ENCODE measurements at regions not wholly inside any gene's neighbourhood (a gene's known extent, or its start where the extent isn't known, plus 50 kb on each side); places are given as distances from the start of the nearest gene placed in this dataset.
A peak's percentile ranks its signal among the peaks of the same experiment; 100 is the strongest.

DNA sequence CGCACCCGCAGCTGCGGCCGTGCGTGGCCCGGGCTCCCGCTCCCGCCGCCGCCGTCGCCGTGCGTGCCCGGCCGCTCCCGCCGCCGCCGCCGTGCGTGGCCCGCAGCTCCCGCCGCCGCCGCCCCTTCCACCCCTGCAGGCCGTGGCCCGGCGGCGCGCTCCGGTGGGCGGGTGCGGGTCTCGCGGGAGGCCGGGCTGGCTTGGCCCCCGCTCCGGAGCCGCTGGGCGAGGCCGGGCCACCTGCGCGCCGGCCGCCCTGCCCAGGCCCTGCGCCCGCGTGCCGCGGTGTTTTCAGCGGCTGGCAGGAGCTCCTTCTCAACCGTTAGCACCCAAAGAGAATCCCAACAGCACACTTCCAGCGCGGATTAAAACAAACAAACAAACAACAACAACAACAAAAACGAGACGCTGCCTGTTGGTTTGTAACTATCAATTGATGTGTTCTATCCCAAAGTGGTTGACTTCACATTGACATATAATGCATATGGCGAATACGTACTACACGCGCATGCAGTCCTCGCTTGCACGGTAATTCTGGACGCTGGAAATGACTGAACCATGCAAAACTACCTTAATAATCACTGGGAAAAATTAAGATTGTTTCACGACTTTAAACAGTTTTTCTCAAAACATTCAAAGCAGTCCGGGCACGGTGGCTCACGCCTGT is 113.7 kb upstream of the GOLGA8J start:
- Histone ChIP-seq H3K27me3 (no peaks in the 10 kb centered on the region), H3K9me3 (peaks cover 3% of the 10 kb centered on the region; the same call in 1 of the 2 replicates)
- DNase-seq = peak; percentile 49

DNA sequence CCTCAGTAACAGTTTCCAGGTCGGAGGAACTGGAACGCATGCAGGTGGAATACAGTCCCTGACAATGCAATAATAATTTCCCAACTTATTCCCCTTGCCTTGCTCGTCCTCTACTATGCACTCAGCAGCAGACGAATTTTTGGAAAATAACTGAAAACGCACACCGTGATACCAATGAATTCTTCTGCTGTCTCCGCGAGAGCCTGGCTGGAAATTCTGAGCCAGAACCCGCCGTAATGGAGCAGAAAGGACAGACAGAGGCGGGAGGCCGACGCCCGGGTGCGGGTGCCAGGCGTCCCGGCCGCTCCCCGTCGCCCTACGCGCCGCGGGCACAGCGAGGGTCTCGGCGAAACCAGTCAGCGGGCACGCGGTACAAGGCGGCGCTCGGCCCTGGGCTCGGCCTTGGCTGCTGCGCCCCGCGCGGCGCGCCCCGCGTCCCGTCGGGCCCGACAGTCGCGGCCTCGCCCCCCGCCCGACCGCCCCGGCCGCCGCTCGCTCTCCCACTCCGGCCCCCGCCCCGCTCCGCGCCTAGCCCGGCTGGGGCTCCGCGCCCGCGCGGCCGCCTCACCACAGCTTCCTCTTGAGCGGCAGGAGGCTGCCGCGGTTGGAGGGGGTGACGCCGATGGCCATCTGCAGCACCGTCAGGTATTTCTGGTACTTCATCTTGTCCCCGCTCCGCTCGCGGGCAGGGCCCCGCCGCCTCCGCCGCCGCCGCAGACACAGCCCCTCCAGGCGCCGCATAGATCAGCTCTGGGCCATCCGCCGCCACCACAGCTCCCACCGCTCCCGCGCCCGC is 114.5 kb upstream of the GOLGA8J start:
- DNase-seq = peak; percentile 45
- Histone ChIP-seq H3K27me3 (no peaks in the 10 kb centered on the region), H3K4me3 (peak overlapping the region; percentile 61), H3K9me3 (peaks cover 3% of the 10 kb centered on the region; the same call in 1 of the 2 replicates), H3K36me3 (peaks cover 3% of the 10 kb centered on the region; the same call in 1 of the 2 replicates)

More for the DNA sequence above, 113.7 kb upstream of the GOLGA8J start:
- Histone ChIP-seq H3K36me3 (peaks cover 3% of the 10 kb centered on the region; the same call in 1 of the 2 replicates), H3K4me3 (peak overlapping the region; percentile 61)

DNA sequence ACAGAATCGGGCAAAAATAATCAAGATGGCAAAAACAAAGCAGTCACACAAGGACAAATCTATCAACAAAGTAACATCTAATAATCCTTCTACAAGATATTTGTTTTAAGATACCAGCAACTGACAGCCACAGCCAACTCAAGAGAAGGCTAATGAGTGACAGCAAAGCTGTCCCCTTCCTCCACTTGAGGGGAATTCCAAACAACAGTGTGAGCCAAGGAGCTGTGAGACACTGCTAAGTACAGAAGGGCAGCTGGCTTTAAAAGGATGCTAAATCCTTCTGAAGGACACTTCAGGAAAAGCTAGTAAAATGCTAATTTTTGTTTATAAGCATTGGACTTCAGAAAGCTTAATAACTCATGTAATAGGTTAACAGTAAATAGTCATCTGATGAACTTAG is 120.3 kb upstream of the GOLGA8J start:
- DNase-seq = no peak
- Histone ChIP-seq H3K27me3 (no peaks in the 10 kb centered on the region), H3K4me3 (no peak overlapping the region), H3K9me3 (no peaks in the 10 kb centered on the region), H3K36me3 (peaks cover 3% of the 10 kb centered on the region; the same call in 1 of the 2 replicates)

DNA sequence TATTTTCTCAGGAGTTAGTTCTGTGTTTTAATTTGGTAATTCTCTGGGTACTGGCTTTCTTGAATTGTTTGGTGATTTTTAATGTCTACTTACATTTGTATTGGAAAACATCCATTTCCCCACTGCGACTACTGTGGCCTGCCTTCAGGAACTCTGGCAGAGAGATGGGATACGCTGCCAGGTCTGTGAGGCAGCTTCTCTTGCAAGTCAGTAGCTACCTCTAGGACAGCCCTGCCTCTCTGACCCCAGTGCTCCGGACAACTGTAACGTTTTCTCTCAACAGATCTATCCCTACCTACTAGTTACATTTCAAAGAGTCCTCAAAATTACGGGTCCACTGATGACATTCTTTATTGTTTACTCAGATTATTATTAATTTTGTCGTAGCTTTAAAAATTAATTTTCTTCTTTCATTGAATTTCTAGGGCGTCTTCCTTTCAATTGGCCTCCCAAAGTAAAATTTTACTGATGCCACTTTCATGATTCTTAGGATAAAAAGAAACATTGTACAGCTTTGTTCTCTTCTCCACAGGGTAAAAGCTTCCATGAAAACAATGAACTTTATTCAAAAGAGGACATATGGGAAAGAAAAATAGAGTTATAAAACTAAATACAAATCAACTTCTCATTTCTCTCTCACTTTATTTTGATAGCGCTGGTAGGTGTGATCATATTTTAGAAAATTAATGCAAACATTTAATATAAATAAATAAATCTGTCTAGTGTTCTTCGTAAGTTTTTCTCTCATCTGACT is 123.2 kb upstream of the GOLGA8J start:
- no peak for DNase-seq
- no peaks in the 10 kb centered on the region for H3K27me3 ChIP-seq
- no peaks in the 10 kb centered on the region; the same call in 1 of the 2 replicates for H3K36me3 ChIP-seq
- no peak overlapping the region for H3K4me3 ChIP-seq
- H3K9me3 ChIP-seq = no peaks in the 10 kb centered on the region

DNA sequence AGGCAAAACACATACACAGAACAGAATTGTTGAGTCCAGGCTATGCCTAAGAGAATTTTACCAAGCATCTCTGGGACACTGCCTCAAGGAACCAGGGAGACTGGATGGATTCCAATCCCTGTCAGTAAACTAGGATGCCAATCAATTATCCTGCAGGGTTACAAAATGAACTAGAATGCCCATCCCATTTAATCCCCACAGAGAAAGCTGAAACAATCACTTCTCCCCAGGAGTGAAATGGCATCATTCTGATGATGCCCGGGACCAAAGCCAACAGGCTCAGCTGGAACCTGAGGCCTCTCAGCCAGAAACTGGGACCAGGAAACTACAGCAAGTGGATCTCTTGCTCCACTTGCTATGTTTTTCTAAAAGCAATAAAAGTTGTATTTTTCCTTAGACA is 130.0 kb upstream of the TJP1 start:
- H3K27me3 ChIP-seq = no peaks in the 10 kb centered on the region
- H3K9me3 ChIP-seq = no peaks in the 10 kb centered on the region; the same call in 1 of the 2 replicates
- H3K36me3 ChIP-seq = no peaks in the 10 kb centered on the region; the same call in 1 of the 2 replicates
- H3K4me3 ChIP-seq = no peak overlapping the region
- DNase-seq = peak; percentile 78

DNA sequence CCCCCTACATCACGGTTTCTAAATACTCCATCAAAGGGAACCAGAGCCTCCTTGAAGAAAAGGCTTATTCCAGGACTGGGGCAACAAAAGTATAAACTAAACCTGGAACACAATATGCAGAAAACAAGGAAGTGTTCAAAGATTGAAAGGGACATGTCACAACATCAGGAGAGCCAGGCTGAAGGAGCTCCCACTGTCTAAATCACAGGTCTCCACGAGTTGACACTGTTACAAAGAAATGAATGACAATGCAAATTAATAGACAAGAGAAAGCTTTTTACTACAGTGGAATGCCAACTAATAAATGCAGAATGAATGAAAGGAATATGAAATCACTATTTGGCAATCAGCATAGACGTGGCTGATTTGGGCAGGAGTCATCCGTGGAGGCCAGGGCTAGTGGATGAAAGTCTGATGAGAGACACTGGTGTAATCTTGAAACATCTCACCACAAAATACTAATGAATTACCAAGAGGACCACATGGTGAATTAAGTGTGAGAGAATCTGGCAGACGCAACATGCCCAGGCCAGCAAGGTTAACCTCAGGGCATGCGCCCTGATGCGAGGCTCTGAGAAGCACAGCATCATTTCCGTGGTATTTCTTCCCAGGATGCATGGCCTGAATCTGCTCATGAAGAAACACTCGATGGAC is 123.8 kb upstream of the TJP1 start:
- DNase-seq = peak; percentile 84
- H3K27me3 ChIP-seq = no peaks in the 10 kb centered on the region
- no peaks in the 10 kb centered on the region; the same call in 1 of the 2 replicates for H3K9me3 ChIP-seq
- H3K4me3 ChIP-seq = no peak overlapping the region
- no peaks in the 10 kb centered on the region; the same call in 1 of the 2 replicates for H3K36me3 ChIP-seq

DNA sequence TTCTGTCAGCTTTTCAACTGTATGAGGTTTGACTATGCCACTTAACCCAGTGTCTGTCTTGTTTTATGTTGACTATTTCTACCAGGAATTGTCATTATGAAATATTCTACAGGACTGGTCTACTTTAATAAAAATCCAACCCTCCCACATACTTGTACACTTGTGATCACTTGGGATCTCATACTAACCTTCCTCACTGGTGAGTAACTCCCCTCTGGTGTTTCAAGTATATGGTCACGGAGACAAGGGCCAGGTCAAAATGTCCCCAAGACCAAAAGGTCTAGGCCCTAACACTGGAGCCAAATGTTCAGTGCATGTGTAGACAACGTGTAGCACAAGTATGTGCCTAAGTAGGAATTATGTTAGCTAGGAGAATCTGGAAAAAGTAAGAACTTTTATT is 122.7 kb upstream of the TJP1 start:
- Histone ChIP-seq H3K27me3 (no peaks in the 10 kb centered on the region), H3K9me3 (peaks cover under 1% of the 10 kb centered on the region; the same call in 1 of the 2 replicates), H3K36me3 (peaks cover 7% of the 10 kb centered on the region), H3K4me3 (no peak overlapping the region)
- DNase-seq = no peak

DNA sequence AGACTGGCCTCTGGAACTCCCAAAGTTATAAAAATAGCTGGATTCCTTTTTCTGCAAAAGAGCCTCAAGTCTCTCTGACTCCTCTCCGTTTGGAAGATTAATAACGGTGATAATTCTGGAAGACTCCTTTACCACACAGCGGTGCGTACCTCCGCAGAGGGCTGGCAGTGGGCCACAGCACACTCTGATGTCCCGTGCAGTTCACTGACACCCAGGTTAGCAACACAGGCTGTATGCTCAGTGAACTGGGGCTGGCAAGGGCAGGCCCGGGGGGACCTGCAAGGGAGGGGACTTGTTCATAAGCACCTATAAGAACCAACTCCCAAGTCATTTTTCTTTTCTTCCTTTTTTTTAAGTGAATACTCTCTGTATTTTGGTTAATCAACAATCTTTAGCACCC is 120.3 kb upstream of the TJP1 start:
- H3K9me3 ChIP-seq = peaks cover 4% of the 10 kb centered on the region; the same call in 1 of the 2 replicates
- peaks cover 8% of the 10 kb centered on the region for H3K36me3 ChIP-seq
- no peak for DNase-seq
- H3K27me3 ChIP-seq = no peaks in the 10 kb centered on the region
- H3K4me3 ChIP-seq = no peak overlapping the region

DNA sequence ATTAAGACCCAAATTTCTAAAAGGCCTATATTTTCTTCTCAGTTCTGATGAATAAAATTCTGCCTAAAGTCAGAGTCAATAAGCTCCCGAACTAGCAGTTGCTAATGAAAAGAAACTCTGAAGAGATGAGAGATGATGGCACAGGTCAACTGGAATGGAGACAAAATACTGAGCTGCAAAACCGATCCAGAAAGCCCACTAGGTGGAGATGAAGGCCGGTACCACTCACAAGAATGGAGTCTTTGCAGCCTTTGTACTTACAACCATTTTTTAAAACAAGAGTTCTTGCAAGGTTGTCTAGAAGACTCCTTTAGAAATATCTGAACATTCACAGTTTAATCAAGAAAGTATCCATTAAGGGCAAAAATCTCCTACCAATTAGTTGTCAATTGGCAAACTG is 119.9 kb upstream of the TJP1 start:
- Histone ChIP-seq H3K36me3 (peaks cover 8% of the 10 kb centered on the region), H3K27me3 (no peaks in the 10 kb centered on the region), H3K4me3 (no peak overlapping the region), H3K9me3 (peaks cover 4% of the 10 kb centered on the region; the same call in 1 of the 2 replicates)
- no peak for DNase-seq

DNA sequence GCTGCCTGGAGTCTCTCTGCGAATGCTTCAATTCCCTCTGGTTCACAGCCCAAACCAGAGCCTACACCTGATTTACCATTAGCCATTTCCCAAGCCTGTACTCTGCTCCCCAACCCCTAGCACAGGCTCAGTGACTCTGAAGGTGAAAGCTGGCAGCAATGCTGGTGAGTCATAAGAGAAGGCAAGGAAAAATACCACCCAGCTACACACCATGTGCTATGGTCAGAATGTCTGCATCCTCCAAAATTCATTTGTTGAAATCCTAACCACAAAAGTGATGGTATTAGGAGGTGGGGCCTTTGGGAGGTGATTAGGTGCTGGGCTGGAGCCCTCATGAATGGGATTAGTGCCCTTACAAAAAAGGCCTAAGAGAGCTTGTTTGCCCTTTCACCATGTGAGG is 117.1 kb upstream of the TJP1 start:
- peaks cover 4% of the 10 kb centered on the region; the same call in 1 of the 2 replicates for H3K9me3 ChIP-seq
- H3K36me3 ChIP-seq = peaks cover 8% of the 10 kb centered on the region
- H3K4me3 ChIP-seq = no peak overlapping the region
- peak; percentile 72 for DNase-seq
- H3K27me3 ChIP-seq = no peaks in the 10 kb centered on the region

DNA sequence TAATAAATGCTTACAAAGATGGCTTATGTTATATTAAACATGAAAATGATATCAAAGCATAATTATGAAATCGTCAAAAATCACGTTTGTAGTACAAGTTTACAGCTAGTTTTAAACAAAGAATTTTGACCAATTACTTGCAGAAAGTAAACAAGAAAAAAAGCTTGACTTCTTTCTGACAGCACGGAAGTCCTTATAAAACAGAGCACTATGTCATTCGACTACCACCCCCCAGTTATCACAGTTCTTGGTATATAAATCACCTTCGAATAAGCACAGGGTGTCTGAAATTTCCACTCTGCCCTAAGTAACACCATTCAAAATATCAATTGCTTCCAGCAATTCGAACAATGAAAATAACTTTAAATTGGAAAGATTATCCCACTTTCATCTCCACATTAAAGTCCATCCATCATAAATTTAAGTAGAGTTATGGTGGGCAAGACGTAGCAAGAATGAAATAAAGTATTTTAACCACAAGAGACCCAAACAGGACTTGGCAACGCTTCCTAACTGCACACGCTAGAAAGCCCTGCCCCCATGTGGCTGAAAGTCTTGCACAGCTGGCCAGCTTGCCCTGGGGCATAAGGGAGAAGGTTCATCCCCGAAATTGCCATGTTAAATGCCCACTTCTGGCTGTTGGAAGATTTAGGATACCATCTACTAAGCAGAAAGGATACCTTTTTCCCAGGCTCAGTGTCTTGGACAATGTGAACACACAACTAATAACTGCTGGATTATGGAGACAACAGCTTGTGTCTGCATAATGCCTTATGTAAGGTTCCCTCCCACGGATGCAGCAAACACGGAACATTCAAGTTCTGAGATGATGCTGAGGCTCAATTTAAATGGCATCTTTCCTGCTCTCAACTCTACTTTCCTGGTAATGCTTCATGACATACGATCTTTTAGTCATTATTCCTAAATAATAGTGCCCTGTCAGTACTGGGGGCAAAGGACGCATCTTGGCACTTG is 116.4 kb upstream of the TJP1 start:
- peaks cover 4% of the 10 kb centered on the region; the same call in 1 of the 2 replicates for H3K9me3 ChIP-seq
- no peak for DNase-seq
- peaks cover 8% of the 10 kb centered on the region for H3K36me3 ChIP-seq
- H3K27me3 ChIP-seq = no peaks in the 10 kb centered on the region
- no peak overlapping the region for H3K4me3 ChIP-seq

DNA sequence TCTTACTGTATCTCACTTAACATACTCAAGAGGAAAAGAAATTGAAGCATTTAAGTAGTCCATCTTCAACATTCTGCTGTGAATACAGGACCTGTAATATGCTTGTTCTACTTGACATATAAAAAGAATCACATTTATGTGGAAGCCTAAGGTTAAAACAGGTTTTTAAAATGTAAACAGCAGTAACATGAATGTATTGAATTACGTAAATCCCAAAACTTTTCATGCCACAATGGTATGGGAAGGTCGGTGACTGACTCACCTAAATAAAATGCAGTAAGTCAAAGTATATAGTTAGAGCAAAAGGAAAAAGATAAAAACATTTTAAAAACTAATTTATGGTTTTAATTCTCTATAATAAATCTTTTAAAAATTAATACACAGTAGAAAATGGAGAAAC is 115.7 kb upstream of the TJP1 start:
- Histone ChIP-seq H3K36me3 (peaks cover 8% of the 10 kb centered on the region), H3K4me3 (no peak overlapping the region), H3K27me3 (no peaks in the 10 kb centered on the region), H3K9me3 (peaks cover 4% of the 10 kb centered on the region; the same call in 1 of the 2 replicates)
- no peak for DNase-seq

DNA sequence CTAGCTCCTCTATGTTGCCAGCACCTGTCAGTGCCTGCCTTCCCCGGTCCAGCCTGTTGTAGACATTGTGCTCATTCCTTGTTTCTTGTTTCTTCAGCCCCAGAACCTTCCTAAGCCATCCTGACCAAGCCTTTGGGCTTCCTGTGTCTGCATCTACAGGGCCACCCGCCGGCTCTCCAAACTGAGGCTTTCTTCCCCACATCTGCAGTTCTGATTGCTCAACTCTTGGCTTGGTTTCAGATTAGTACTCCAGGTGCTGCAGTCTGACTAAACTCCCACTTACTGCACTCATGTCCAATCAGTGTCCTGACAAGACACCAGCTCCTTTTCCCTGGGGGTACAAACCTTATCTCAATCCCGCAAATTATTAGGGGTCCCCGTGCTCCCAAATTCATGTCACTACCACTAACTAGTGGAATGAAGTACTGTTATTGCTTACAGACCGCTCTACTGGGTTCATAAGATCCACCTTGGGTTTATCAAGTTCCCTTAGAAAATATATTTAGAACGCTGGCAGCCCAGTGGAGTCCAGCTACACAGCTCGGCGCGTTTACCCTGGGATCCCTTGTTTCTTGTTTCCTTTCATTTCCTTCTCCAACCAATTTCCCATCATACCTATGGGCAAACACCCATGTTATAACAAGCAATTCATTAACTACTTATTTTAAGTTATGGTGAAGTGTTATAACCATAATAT is 114.2 kb upstream of the TJP1 start:
- no peak for DNase-seq
- Histone ChIP-seq H3K4me3 (no peak overlapping the region), H3K36me3 (peaks cover 8% of the 10 kb centered on the region), H3K9me3 (peaks cover 4% of the 10 kb centered on the region; the same call in 1 of the 2 replicates), H3K27me3 (no peaks in the 10 kb centered on the region)

DNA sequence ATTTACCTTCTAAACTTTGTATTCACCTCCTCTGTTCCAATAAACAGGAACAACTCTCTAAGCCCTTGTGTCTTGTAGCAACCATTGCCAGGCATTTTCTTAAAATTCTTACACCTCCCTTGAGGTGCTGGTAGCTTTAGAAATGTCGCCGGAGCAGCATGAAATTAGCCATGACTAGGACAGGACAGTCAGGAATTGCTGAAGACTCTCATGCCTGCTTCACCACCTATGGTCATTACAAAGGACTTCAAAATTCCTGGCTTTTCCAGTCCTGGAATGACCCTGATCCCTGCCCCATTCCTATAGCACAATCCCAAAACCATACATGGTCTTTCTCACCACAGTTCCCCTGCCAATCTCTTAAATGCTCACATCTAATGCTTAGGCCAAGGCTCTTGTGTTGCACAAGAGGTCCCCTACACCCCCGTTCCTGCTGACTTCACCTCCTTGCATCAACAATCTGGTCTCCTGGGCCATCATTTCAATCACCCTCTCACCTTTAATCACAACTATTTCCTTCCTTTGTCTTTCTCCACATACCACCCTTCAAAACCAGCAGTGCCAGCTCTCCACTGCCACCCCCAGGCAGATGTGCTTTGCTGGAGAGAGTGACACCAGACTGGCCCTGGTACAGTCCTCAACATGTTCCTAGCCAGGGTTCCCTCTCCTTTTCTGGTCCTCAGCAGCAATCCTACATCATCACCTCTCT is 113.2 kb upstream of the TJP1 start:
- Histone ChIP-seq H3K4me3 (no peak overlapping the region), H3K36me3 (peaks cover 6% of the 10 kb centered on the region), H3K9me3 (peaks cover 4% of the 10 kb centered on the region; the same call in 1 of the 2 replicates), H3K27me3 (no peaks in the 10 kb centered on the region)
- no peak for DNase-seq
